Skeletal muscle tissue (tissue), 3 donors: ENCODE measurements at regions not wholly inside any gene's neighbourhood (a gene's known extent, or its start where the extent isn't known, plus 50 kb on each side); places are given as distances from the start of the nearest gene placed in this dataset.

Experiments used
- H3K27ac ChIP-seq: one replicate; pipeline ENCODE4 v1.7.0; 2013; ENCODE audit warnings: mild to moderate bottlenecking, low read depth, low read length, inconsistent platforms
- H3K27me3 ChIP-seq, 3 donors: one replicate each; pipeline ENCODE4 v1.7.0; 2013; ENCODE audit warnings: low read length in 3 of 3; ENCODE audit not compliant: control insufficient read depth in 3 of 3, insufficient read depth in 3 of 3
- H3K36me3 ChIP-seq, 3 donors: one replicate each; pipeline ENCODE4 v1.7.0; 2013; ENCODE audit warnings: low read length in 3 of 3; ENCODE audit not compliant: control insufficient read depth in 3 of 3, insufficient read depth in 3 of 3
- H3K4me1 ChIP-seq, 3 donors: one replicate each; pipeline ENCODE4 v1.7.0; 2013; ENCODE audit warnings: low read length in 3 of 3, mild to moderate bottlenecking in 3 of 3; ENCODE audit not compliant: control insufficient read depth in 3 of 3, insufficient read depth in 3 of 3
- H3K4me3 ChIP-seq, 3 donors: one replicate each; pipeline ENCODE4 v1.7.0; 2013; ENCODE audit warnings: low read length in 3 of 3
- H3K9ac ChIP-seq, 3 donors: one replicate each; pipeline ENCODE4 v1.7.0; 2013; ENCODE audit warnings: low read length in 3 of 3, mild to moderate bottlenecking in 3 of 3, moderate library complexity in 2 of 3, low read depth in 1 of 3
- H3K9me3 ChIP-seq, 3 donors: one replicate each; pipeline ENCODE4 v1.7.0; 2013; ENCODE audit warnings: low read length in 3 of 3; ENCODE audit not compliant: control insufficient read depth in 3 of 3
- donor health status: Osteomylitis.

GRCh38 chr7:132733860-132734259 lies 157.6 kb upstream of the PLXNA4 start:
- Histone ChIP-seq H3K4me3 (no peak overlapping the region), H3K27me3 (no peaks in the 10 kb centered on the region), H3K9me3 (no peaks in the 10 kb centered on the region), H3K36me3 (no peaks in the 10 kb centered on the region), H3K27ac (no peak overlapping the region), H3K4me1 (peaks cover under 1 to 3% (median 2%) of the 10 kb centered on the region in 3 donors), H3K9ac (no peak overlapping the region)

GRCh38 chr7:132732321-132732865 lies 156.1 kb upstream of the PLXNA4 start:
- Histone ChIP-seq H3K9ac (no peak overlapping the region), H3K27ac (no peak overlapping the region), H3K4me3 (no peak overlapping the region), H3K9me3 (no peaks in the 10 kb centered on the region), H3K36me3 (no peaks in the 10 kb centered on the region), H3K27me3 (no peaks in the 10 kb centered on the region), H3K4me1 (no peaks in the 10 kb centered on the region)

GRCh38 chr7:132730105-132730504 lies 153.8 kb upstream of the PLXNA4 start:
- Histone ChIP-seq H3K9ac (no peak overlapping the region), H3K27me3 (no peaks in the 10 kb centered on the region), H3K27ac (no peak overlapping the region), H3K4me3 (no peak overlapping the region), H3K9me3 (no peaks in the 10 kb centered on the region), H3K4me1 (no peaks in the 10 kb centered on the region), H3K36me3 (no peaks in the 10 kb centered on the region)

- H3K4me3 ChIP-seq = no peak overlapping the region
- no peak overlapping the region for H3K9ac ChIP-seq
- H3K4me1 ChIP-seq = peaks cover 0 to 3% (median 3%) of the 10 kb centered on the region in 3 donors
- H3K27me3 ChIP-seq = no peaks in the 10 kb centered on the region
- H3K36me3 ChIP-seq = no peaks in the 10 kb centered on the region
- H3K27ac ChIP-seq = no peak overlapping the region
- H3K9me3 ChIP-seq = peaks cover 0 to 8% (median 0%) of the 10 kb centered on the region in 3 donors
Observed at GRCh38 chr7:132723506-132724081, 147.3 kb upstream of the PLXNA4 start.

GRCh38 chr7:132720835-132721234 lies 144.6 kb upstream of the PLXNA4 start:
- Histone ChIP-seq H3K4me1 (peaks cover 0 to 3% (median 3%) of the 10 kb centered on the region in 3 donors), H3K9ac (no peak overlapping the region), H3K27ac (no peak overlapping the region), H3K27me3 (no peaks in the 10 kb centered on the region), H3K4me3 (no peak overlapping the region), H3K36me3 (no peaks in the 10 kb centered on the region), H3K9me3 (peaks cover 0 to 11% (median 0%) of the 10 kb centered on the region in 3 donors)

GRCh38 chr7:132713893-132714292 lies 137.6 kb upstream of the PLXNA4 start:
- no peaks in the 10 kb centered on the region for H3K36me3 ChIP-seq
- H3K4me3 ChIP-seq = no peak overlapping the region

GRCh38 chr7:132709971-132710567 lies 133.8 kb upstream of the PLXNA4 start:
- no peak overlapping the region for H3K9ac ChIP-seq
- H3K9me3 ChIP-seq = no peaks in the 10 kb centered on the region
- H3K4me3 ChIP-seq = no peak overlapping the region
- H3K4me1 ChIP-seq = peaks cover 0 to 5% (median 0%) of the 10 kb centered on the region in 3 donors
- H3K36me3 ChIP-seq = no peaks in the 10 kb centered on the region
- no peak overlapping the region for H3K27ac ChIP-seq
- no peaks in the 10 kb centered on the region for H3K27me3 ChIP-seq

More at GRCh38 chr7:132713893-132714292, 137.6 kb upstream of the PLXNA4 start:
- H3K9me3 ChIP-seq = peaks cover 0 to 6% (median 0%) of the 10 kb centered on the region in 3 donors
- H3K4me1 ChIP-seq = peaks cover 0 to 5% (median 0%) of the 10 kb centered on the region in 3 donors
- no peaks in the 10 kb centered on the region for H3K27me3 ChIP-seq
- no peak overlapping the region for H3K27ac ChIP-seq
- no peak overlapping the region for H3K9ac ChIP-seq

GRCh38 chr7:132708470-132708869 lies 132.2 kb upstream of the PLXNA4 start:
- Histone ChIP-seq H3K9me3 (no peaks in the 10 kb centered on the region), H3K9ac (no peak overlapping the region), H3K27ac (no peak overlapping the region), H3K36me3 (no peaks in the 10 kb centered on the region), H3K4me3 (no peak overlapping the region), H3K4me1 (peaks cover 0 to 5% (median 0%) of the 10 kb centered on the region in 3 donors), H3K27me3 (no peaks in the 10 kb centered on the region)

GRCh38 chr7:132705146-132705545 lies 128.9 kb upstream of the PLXNA4 start:
- Histone ChIP-seq H3K4me3 (no peak overlapping the region), H3K27me3 (no peaks in the 10 kb centered on the region)

GRCh38 chr7:132703742-132704141 lies 127.5 kb upstream of the PLXNA4 start:
- Histone ChIP-seq H3K9me3 (no peaks in the 10 kb centered on the region), H3K27ac (no peak overlapping the region), H3K4me1 (no peaks in the 10 kb centered on the region)

More at GRCh38 chr7:132705146-132705545, 128.9 kb upstream of the PLXNA4 start:
- H3K4me1 ChIP-seq = no peaks in the 10 kb centered on the region
- no peaks in the 10 kb centered on the region for H3K9me3 ChIP-seq
- H3K9ac ChIP-seq = no peak overlapping the region
- H3K27ac ChIP-seq = no peak overlapping the region
- no peaks in the 10 kb centered on the region for H3K36me3 ChIP-seq

More at GRCh38 chr7:132703742-132704141, 127.5 kb upstream of the PLXNA4 start:
- Histone ChIP-seq H3K36me3 (no peaks in the 10 kb centered on the region), H3K9ac (no peak overlapping the region), H3K4me3 (no peak overlapping the region), H3K27me3 (no peaks in the 10 kb centered on the region)
